WTC11 (cell line): ENCODE measurements at regions not wholly inside any gene's neighbourhood (a gene's known extent, or its start where the extent isn't known, plus 50 kb on each side); places are given as distances from the start of the nearest gene placed in this dataset.

Experiments
- ATF3 ChIP-seq: sonication (generic); formaldehyde crosslinking; conservative IDR thresholded peaks from 2 replicates; pipeline ENCODE4 v1.8.1; 2022; ENCODE audit warnings: mild to moderate bottlenecking, missing genetic modification reagents
- CDX4 ChIP-seq: fragments of 250-450 bp; sonication (Bioruptor Pico); IDR thresholded peaks from 2 replicates; pipeline ENCODE4 v1.9.0; 2021; ENCODE audit warnings: moderate library complexity, mild to moderate bottlenecking, inconsistent platforms, borderline replicate concordance
- CREM ChIP-seq: sonication (generic); formaldehyde crosslinking; IDR thresholded peaks from 2 replicates; pipeline ENCODE4 v1.8.1; 2022; ENCODE audit warnings: mild to moderate bottlenecking, missing genetic modification reagents, moderate library complexity
- CTCF ChIP-seq: fragments of 200-600 bp; IDR thresholded peaks from 2 replicates; pipeline ENCODE4 v1.8.0; 2022; ENCODE audit warnings: antibody characterized with exemption
- E2F1 ChIP-seq: sonication (generic); formaldehyde crosslinking; IDR thresholded peaks from 2 replicates; pipeline ENCODE4 v1.8.0; 2022; ENCODE audit warnings: mild to moderate bottlenecking, missing genetic modification reagents
- HMGXB4 ChIP-seq: sonication (generic); formaldehyde crosslinking; IDR thresholded peaks from 2 replicates; pipeline ENCODE4 v1.8.1; 2023; ENCODE audit warnings: mild to moderate bottlenecking, moderate library complexity, missing genetic modification reagents
- JAZF1 ChIP-seq: fragments of 250-450 bp; sonication (Bioruptor Pico); IDR thresholded peaks from 2 replicates; pipeline ENCODE4 v1.9.0; 2021; ENCODE audit warnings: moderate library complexity, mild to moderate bottlenecking, inconsistent platforms
- NFYB ChIP-seq: sonication (generic); formaldehyde crosslinking; conservative IDR thresholded peaks from 2 replicates; pipeline ENCODE4 v1.8.0; 2022; ENCODE audit warnings: low read depth, missing genetic modification reagents
- NR2C2 ChIP-seq: sonication (generic); formaldehyde crosslinking; IDR thresholded peaks from 2 replicates; pipeline ENCODE4 v1.8.0; 2022; ENCODE audit warnings: mild to moderate bottlenecking, missing genetic modification reagents
- SP1 ChIP-seq: sonication (generic); formaldehyde crosslinking; conservative IDR thresholded peaks from 2 replicates; pipeline ENCODE4 v1.8.1; 2022; ENCODE audit warnings: missing genetic modification reagents
- USF1 ChIP-seq: sonication (generic); formaldehyde crosslinking; IDR thresholded peaks from 2 replicates; pipeline ENCODE4 v1.8.0; 2022; ENCODE audit warnings: mild to moderate bottlenecking, missing genetic modification reagents
- ZNF423 ChIP-seq: fragments of 250-450 bp; sonication (Bioruptor Pico); IDR thresholded peaks from 2 replicates; pipeline ENCODE4 v2.1.2; 2022; ENCODE audit warnings: mild to moderate bottlenecking, moderate library complexity

- TF ChIP-seq CTCF (no peak), SP1 (CRISPR knock-in tag) (no peak), ZNF423 (CRISPR knock-in tag) (no peak), USF1 (CRISPR knock-in tag) (no peak), NFYB (CRISPR knock-in tag) (no peak), JAZF1 (CRISPR knock-in tag) (no peak), HMGXB4 (CRISPR knock-in tag) (no peak), ATF3 (no peak), NR2C2 (CRISPR knock-in tag) (no peak), CDX4 (CRISPR knock-in tag) (no peak), CREM (no peak), E2F1 (no peak)
Observed at GRCh38 chr5:3943859-3944258, 348.2 kb downstream of the IRX1 start.
